ENCODE measurements at regions not wholly inside any gene's neighbourhood (a gene's known extent, or its start where the extent isn't known, plus 50 kb on each side); places are given as distances from the start of the nearest gene placed in this dataset.

DNA sequence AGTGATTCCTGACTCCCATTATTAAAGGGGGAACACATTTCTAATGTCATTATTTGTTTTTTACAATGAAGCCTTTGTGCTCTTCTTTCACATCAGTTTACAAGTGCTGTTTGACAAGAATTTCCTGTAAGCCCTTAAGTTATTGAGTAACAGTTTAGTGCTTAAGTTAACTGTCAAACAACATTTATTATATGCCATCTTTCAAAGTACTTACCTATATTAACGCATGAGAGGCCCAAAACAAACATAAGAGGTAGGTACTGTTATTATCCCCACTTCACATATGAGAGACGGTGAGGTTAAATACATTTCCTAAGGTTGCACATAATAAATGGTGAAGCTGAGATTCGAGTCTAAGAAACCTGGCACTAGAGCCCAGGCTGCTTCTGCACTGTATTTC, 56.0 kb upstream of the MAGED1 start:
- Histone ChIP-seq H3K27me3 (no peaks in the 10 kb centered on the region), H3K27ac (no peak overlapping the region), H3K4me1 (peaks cover 0 to 20% (median 2%) of the 10 kb centered on the region in 4 donors), H3K4me3 (no peak overlapping the region), H3K9me3 (no peaks in the 10 kb centered on the region), H3K36me3 (no peaks in the 10 kb centered on the region)
- TF ChIP-seq POLR2A (IDR thresholded peaks at IDR 0.05), result no peak
- TF ChIP-seq CTCF (IDR thresholded peaks at IDR 0.05), result no peak
- TF ChIP-seq POLR2AphosphoS5 (IDR thresholded peaks at IDR 0.05), result no peak
- TF ChIP-seq EP300 (IDR thresholded peaks at IDR 0.05), result no peak
- 14 to 62% methylated on average over 3 of the region's 3 CpGs for WGBS, 2 donors
- intact Hi-C loops (cut with DNase I), result no loop called here
- DNase-seq, result no peak

GRCh38 chrX:51837921-51838320, 55.5 kb upstream of the MAGED1 start:
- Histone ChIP-seq H3K36me3 (no peaks in the 10 kb centered on the region), H3K27ac (no peak overlapping the region), H3K27me3 (no peaks in the 10 kb centered on the region), H3K4me1 (peaks cover 0 to 20% (median 2%) of the 10 kb centered on the region in 4 donors), H3K4me3 (no peak overlapping the region), H3K9me3 (no peaks in the 10 kb centered on the region)
- peak; percentile 70 for DNase-seq
- 7 to 43% methylated on average over 3 of the region's 3 CpGs for WGBS, 2 donors
- intact Hi-C loops (cut with DNase I), result no loop called here
- no peak for TF ChIP-seq POLR2AphosphoS5 (IDR thresholded peaks at IDR 0.05)
- TF ChIP-seq EP300 (IDR thresholded peaks at IDR 0.05), result no peak
- no peak for TF ChIP-seq POLR2A (IDR thresholded peaks at IDR 0.05)
- no peak for TF ChIP-seq CTCF (IDR thresholded peaks at IDR 0.05)
